ENCODE measurements at regions not wholly inside any gene's neighbourhood (a gene's known extent, or its start where the extent isn't known, plus 50 kb on each side); places are given as distances from the start of the nearest gene placed in this dataset.

DNA sequence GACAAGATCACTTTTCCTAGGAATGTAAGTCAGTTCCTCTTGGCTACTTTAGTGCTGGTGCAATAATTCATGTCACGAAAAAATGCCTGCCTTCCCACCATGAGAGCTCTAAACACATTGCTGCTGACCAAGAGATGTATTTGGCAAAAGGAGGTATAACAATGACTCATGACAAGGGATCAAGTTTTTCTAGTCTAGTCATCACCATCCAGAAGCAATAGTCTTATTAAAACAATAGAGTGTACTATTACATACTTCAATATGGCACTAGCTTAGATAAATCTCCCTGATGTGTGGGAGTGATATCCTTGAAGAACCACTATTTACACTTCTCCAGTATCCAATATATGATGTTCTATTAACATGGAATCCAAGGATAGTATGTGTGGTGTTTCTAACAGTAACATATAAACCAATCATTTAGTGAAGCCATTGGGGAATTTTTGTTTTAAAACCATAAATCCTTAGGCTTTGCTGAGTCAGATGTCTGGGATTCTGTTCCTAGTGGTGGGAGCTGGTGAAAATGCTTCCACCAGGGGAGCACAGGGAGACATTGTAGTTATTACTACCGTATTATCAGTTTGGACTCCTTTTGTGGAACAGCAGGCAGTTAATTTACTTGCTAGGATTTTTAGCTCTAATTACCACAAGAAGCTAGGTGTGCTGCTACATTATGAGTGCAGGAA lies 1387.5 kb downstream of the LRFN5 start:
- Histone ChIP-seq H3K27me3 (ENCODE audit: insufficient read depth) (no peaks in the 10 kb centered on the region), H2AFZ (ENCODE audit: low read depth) (no peak overlapping the region), H3K9me2 (no peaks in the 10 kb centered on the region), H4K20me1 (ENCODE audit: insufficient read depth) (no peaks in the 10 kb centered on the region), H3K4me1 (ENCODE audit: control insufficient read depth in 1 of 2, insufficient read depth in 2 of 2, low read depth in 1 of 2, low read length in 1 of 2) (no peaks in the 10 kb centered on the region), H3K36me3 (replicated peaks in 1 of 2; ENCODE audit: control insufficient read depth in 1 of 2, insufficient read depth in 2 of 2, low read length in 1 of 2) (no peaks in the 10 kb centered on the region), H3K9ac (no peak overlapping the region), H3F3A (replicated peaks; ENCODE audit: insufficient read depth) (no peaks in the 10 kb centered on the region), H3K79me2 (ENCODE audit: insufficient read depth) (no peaks in the 10 kb centered on the region), H3K27ac (ENCODE audit: low read depth in 2 of 2, low read length in 1 of 2) (no peak overlapping the region), H3K4me3 (ENCODE audit: low read depth in 2 of 2, low read length in 1 of 2) (no peak overlapping the region), H3K9me3 (no peaks in the 10 kb centered on the region), H3K4me2 (no peak overlapping the region)
- no peak for DNase-seq
- WGBS (ENCODE audit: low lambda C conversion rate): 18% methylated on average over 2 of the region's 2 CpGs
- ChIA-PET CTCF (no interaction called here), POLR2A (no interaction called here)
- TF ChIP-seq GABPA (IDR thresholded peaks at IDR 0.05; ENCODE audit: low read depth) (no peak), RFX5 (IDR thresholded peaks at IDR 0.05; ENCODE audit: low read length) (no peak), RXRA (IDR thresholded peaks at IDR 0.05; ENCODE audit: borderline replicate concordance, low read depth) (no peak), YY1 (IDR thresholded peaks at IDR 0.05; ENCODE audit: low read depth) (no peak), SIN3A (IDR thresholded peaks at IDR 0.05; ENCODE audit: borderline replicate concordance, low read depth, low read length) (no peak), TCF12 (IDR thresholded peaks at IDR 0.05) (no peak), ELF1 (IDR thresholded peaks at IDR 0.05) (no peak), TAF1 (IDR thresholded peaks at IDR 0.05; ENCODE audit: borderline replicate concordance, low read depth, low read length) (no peak), FOXJ3 (CRISPR knock-in tag; IDR thresholded peaks at IDR 0.05) (no peak), TEAD4 (IDR thresholded peaks at IDR 0.05; ENCODE audit: borderline replicate concordance, insufficient read depth) (no peak), SMC3 (IDR thresholded peaks at IDR 0.05; ENCODE audit: low read depth, low read length) (no peak), NFIC (IDR thresholded peaks at IDR 0.05; ENCODE audit: borderline replicate concordance) (no peak), FOXM1 (IDR thresholded peaks at IDR 0.05; ENCODE audit: low read depth) (no peak), MXI1 (IDR thresholded peaks at IDR 0.05; ENCODE audit: low read depth, low read length) (no peak), POLR2AphosphoS5 (IDR thresholded peaks at IDR 0.05; ENCODE audit: low read depth, low read length) (no peak)
- TF ChIP-seq, protein P1, sequence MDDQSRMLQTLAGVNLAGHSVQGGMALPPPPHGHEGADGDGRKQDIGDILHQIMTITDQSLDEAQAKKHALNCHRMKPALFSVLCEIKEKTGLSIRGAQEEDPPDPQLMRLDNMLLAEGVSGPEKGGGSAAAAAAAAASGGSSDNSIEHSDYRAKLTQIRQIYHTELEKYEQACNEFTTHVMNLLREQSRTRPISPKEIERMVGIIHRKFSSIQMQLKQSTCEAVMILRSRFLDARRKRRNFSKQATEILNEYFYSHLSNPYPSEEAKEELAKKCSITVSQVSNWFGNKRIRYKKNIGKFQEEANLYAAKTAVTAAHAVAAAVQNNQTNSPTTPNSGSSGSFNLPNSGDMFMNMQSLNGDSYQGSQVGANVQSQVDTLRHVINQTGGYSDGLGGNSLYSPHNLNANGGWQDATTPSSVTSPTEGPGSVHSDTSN (IDR thresholded peaks at IDR 0.05): no peak
- TF ChIP-seq, protein P2, sequence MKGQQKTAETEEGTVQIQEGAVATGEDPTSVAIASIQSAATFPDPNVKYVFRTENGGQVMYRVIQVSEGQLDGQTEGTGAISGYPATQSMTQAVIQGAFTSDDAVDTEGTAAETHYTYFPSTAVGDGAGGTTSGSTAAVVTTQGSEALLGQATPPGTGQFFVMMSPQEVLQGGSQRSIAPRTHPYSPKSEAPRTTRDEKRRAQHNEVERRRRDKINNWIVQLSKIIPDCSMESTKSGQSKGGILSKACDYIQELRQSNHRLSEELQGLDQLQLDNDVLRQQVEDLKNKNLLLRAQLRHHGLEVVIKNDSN (IDR thresholded peaks at IDR 0.05; ENCODE audit: borderline replicate concordance, low read depth): no peak
- TF ChIP-seq, protein P3, sequence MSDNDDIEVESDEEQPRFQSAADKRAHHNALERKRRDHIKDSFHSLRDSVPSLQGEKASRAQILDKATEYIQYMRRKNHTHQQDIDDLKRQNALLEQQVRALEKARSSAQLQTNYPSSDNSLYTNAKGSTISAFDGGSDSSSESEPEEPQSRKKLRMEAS (IDR thresholded peaks at IDR 0.05; ENCODE audit: low read depth): no peak
- TF ChIP-seq, protein P4, sequence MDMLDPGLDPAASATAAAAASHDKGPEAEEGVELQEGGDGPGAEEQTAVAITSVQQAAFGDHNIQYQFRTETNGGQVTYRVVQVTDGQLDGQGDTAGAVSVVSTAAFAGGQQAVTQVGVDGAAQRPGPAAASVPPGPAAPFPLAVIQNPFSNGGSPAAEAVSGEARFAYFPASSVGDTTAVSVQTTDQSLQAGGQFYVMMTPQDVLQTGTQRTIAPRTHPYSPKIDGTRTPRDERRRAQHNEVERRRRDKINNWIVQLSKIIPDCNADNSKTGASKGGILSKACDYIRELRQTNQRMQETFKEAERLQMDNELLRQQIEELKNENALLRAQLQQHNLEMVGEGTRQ (IDR thresholded peaks at IDR 0.05; ENCODE audit: borderline replicate concordance, low read depth, low read length): no peak
- TF ChIP-seq, protein P5, sequence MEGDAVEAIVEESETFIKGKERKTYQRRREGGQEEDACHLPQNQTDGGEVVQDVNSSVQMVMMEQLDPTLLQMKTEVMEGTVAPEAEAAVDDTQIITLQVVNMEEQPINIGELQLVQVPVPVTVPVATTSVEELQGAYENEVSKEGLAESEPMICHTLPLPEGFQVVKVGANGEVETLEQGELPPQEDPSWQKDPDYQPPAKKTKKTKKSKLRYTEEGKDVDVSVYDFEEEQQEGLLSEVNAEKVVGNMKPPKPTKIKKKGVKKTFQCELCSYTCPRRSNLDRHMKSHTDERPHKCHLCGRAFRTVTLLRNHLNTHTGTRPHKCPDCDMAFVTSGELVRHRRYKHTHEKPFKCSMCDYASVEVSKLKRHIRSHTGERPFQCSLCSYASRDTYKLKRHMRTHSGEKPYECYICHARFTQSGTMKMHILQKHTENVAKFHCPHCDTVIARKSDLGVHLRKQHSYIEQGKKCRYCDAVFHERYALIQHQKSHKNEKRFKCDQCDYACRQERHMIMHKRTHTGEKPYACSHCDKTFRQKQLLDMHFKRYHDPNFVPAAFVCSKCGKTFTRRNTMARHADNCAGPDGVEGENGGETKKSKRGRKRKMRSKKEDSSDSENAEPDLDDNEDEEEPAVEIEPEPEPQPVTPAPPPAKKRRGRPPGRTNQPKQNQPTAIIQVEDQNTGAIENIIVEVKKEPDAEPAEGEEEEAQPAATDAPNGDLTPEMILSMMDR (IDR thresholded peaks at IDR 0.05): no peak

Measured in SK-N-SH (cell line).